OCI-LY7 (cell line): ENCODE measurements at regions not wholly inside any gene's neighbourhood (a gene's known extent, or its start where the extent isn't known, plus 50 kb on each side); places are given as distances from the start of the nearest gene placed in this dataset.

Source experiments
- BruUV-seq: library from RNA; stranded (reverse); fragments of 400-500 nt; replicated peaks from 2 replicates; lab custom pipeline; 2021; lab: Mats Ljungman, UMichigan
- CTCF ChIA-PET: fragments of 300-600 bp; sonication (Branson Sonifier 250); formaldehyde crosslinking; loops from one replicate; lab custom pipeline; 2022; ENCODE audit warnings: antibody characterized with exemption; ENCODE audit not compliant: unreplicated experiment; lab: Charles Lee
- POLR2A ChIA-PET: fragments of 300-600 bp; sonication (Branson Sonifier 250); formaldehyde crosslinking; loops from one replicate; lab custom pipeline; 2022; ENCODE audit warnings: antibody characterized with exemption; lab: Charles Lee
- DNase-seq: peaks from one replicate; pipeline ENCODE4 v3.0.0-alpha.2; 2015; ENCODE audit warnings: low spot score
- H2AFZ ChIP-seq: fragments of 200-600 bp; sonication (generic), shearing (Covaris generic); 2 replicates; pipeline ENCODE4 v1.6.1; 2014; ENCODE audit warnings: mild to moderate bottlenecking, antibody characterized with exemption, low read length, moderate library complexity
- H3K27ac ChIP-seq: fragments of 200-600 bp; sonication (generic); 2 replicates; pipeline ENCODE4 v1.5.1; 2014; ENCODE audit warnings: mixed run types, low read depth, mild to moderate bottlenecking, moderate library complexity, low read length, inconsistent platforms; ENCODE audit not compliant: poor library complexity, severe bottlenecking
- H3K36me3 ChIP-seq: fragments of 200-600 bp; sonication (generic); 2 replicates; pipeline ENCODE4 v1.6.1; 2014; ENCODE audit warnings: mild to moderate bottlenecking, antibody characterized with exemption, low read length, moderate library complexity, mixed read lengths; ENCODE audit not compliant: insufficient read depth
- H3K4me1 ChIP-seq: fragments of 200-600 bp; sonication (generic); 2 replicates; pipeline ENCODE4 v1.5.1; 2014; ENCODE audit warnings: mild to moderate bottlenecking, low read length; ENCODE audit not compliant: insufficient read depth, poor library complexity, severe bottlenecking
- H3K4me2 ChIP-seq: fragments of 200-600 bp; sonication (generic); 2 replicates; pipeline ENCODE4 v1.6.1; 2014; ENCODE audit warnings: mild to moderate bottlenecking, low read length
- H3K4me3 ChIP-seq: fragments of 200-600 bp; sonication (generic); 2 replicates; pipeline ENCODE4 v1.5.1; 2014; ENCODE audit warnings: mild to moderate bottlenecking, low read depth, low read length; ENCODE audit not compliant: poor library complexity, severe bottlenecking
- H3K79me2 ChIP-seq: fragments of 200-600 bp; sonication (generic); 2 replicates; pipeline ENCODE4 v1.6.1; 2016; ENCODE audit warnings: low read depth, mild to moderate bottlenecking, low read length, moderate library complexity, mixed read lengths; ENCODE audit not compliant: insufficient read depth
- H3K9me2 ChIP-seq: fragments of 200-600 bp; sonication (generic); 2 replicates; pipeline ENCODE4 v1.6.1; 2016; ENCODE audit warnings: mild to moderate bottlenecking, low read length, mixed read lengths; ENCODE audit not compliant: insufficient read depth
- H3K9me3 ChIP-seq: fragments of 200-600 bp; sonication (generic); 2 replicates; pipeline ENCODE4 v1.6.1; 2014; ENCODE audit warnings: mild to moderate bottlenecking, mixed run types, low read length, mixed read lengths
- H4K20me1 ChIP-seq: fragments of 200-600 bp; sonication (generic); 2 replicates; pipeline ENCODE4 v1.6.1; 2014; ENCODE audit warnings: mild to moderate bottlenecking, antibody characterized with exemption, low read length, moderate library complexity, mixed read lengths; ENCODE audit not compliant: insufficient read depth
- EZH2phosphoT487 ChIP-seq: fragments of 200-600 bp; sonication (generic); IDR thresholded peaks from 2 replicates; pipeline ENCODE4 v1.6.1; 2018; ENCODE audit warnings: low read depth, borderline replicate concordance, mild to moderate bottlenecking, mixed run types, antibody characterized with exemption, low read length, moderate library complexity, mixed read lengths
- intact Hi-C: fragments of 100-400 bp; cut with micrococcal nuclease; formaldehyde crosslinking; loops from one replicate; pipeline ENCODE4 v1.10.0; 2022; ENCODE audit not compliant: unreplicated experiment
- TF ChIP-seq, protein P1 (sequence below): fragments of 200-600 bp; sonication (generic); conservative IDR thresholded peaks from 2 replicates; pipeline ENCODE4 v1.5.1; 2014; ENCODE audit warnings: mild to moderate bottlenecking, antibody characterized with exemption, low read length, moderate library complexity, mixed read lengths

DNA sequence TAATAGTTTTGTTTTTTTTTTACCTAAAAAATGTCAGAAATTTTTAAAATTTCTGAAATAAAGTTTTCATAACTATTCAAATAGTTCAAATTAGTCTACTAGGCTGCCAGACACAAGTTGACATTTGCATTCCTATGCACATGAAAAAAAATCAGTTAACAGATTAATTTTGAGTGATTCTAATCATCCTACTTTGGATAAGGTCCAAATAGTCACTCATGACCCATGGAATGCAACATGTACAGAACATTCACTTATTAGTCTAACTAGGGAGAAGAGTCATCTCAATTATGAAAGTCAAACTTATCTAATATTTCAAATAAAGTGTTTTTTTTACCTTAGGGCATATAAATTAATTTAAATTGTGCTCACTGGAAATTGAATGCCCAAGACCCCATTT lies 390.2 kb downstream of the EPM2A start:
- TF ChIP-seq, protein P1, sequence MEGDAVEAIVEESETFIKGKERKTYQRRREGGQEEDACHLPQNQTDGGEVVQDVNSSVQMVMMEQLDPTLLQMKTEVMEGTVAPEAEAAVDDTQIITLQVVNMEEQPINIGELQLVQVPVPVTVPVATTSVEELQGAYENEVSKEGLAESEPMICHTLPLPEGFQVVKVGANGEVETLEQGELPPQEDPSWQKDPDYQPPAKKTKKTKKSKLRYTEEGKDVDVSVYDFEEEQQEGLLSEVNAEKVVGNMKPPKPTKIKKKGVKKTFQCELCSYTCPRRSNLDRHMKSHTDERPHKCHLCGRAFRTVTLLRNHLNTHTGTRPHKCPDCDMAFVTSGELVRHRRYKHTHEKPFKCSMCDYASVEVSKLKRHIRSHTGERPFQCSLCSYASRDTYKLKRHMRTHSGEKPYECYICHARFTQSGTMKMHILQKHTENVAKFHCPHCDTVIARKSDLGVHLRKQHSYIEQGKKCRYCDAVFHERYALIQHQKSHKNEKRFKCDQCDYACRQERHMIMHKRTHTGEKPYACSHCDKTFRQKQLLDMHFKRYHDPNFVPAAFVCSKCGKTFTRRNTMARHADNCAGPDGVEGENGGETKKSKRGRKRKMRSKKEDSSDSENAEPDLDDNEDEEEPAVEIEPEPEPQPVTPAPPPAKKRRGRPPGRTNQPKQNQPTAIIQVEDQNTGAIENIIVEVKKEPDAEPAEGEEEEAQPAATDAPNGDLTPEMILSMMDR, result no peak
- TF ChIP-seq EZH2phosphoT487, result no peak
- Histone ChIP-seq H3K36me3 (no peaks in the 10 kb centered on the region), H3K4me1 (peaks cover 6% of the 10 kb centered on the region), H3K9me2 (no peaks in the 10 kb centered on the region), H2AFZ (no peak overlapping the region), H3K4me3 (no peak overlapping the region), H4K20me1 (no peaks in the 10 kb centered on the region), H3K27ac (no peak overlapping the region), H3K79me2 (no peaks in the 10 kb centered on the region), H3K4me2 (no peak overlapping the region), H3K9me3 (no peaks in the 10 kb centered on the region)
- ChIA-PET POLR2A (no interaction called here), CTCF (no interaction called here)
- intact Hi-C loops, result no loop called here
- no peak for DNase-seq
- BruUV-seq, result no TSS peak

DNA sequence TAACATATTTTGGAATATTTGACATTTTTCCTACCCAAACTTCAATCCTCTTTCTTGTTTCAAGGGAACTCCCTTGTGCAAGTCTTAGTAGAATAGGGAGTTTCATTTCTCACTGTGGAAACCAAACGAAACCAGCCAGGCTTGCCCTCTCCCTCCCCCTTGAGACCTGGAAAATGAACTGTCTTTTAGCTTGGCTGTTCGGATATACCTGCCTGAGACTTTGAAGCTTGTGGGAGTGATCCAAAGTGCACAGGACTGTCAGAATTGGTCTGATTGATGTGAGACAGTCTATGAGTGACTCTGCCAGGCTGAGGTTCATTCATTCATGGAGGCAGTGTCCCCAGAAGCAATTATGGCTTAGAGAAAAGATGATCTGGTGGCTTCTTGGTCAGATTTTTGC lies 388.1 kb downstream of the EPM2A start:
- ChIA-PET CTCF (no interaction called here), POLR2A (interaction anchor here (0.9 to 2.8 kb wide), 4 partner anchors 10 to 357 kb away, joined by 3 to 9 read pairs (median 3); no protein-coding TSS in a partner anchor)
- TF ChIP-seq EZH2phosphoT487, result no peak
- TF ChIP-seq, protein P1, result no peak
- intact Hi-C loops, result no loop called here
- Histone ChIP-seq H2AFZ (no peak overlapping the region), H3K4me3 (no peak overlapping the region), H3K4me1 (peaks cover 9% of the 10 kb centered on the region), H3K9me2 (no peaks in the 10 kb centered on the region), H4K20me1 (no peaks in the 10 kb centered on the region), H3K4me2 (no peak overlapping the region), H3K27ac (no peak overlapping the region), H3K9me3 (no peaks in the 10 kb centered on the region), H3K79me2 (no peaks in the 10 kb centered on the region), H3K36me3 (no peaks in the 10 kb centered on the region)
- DNase-seq, result no peak
- no TSS peak for BruUV-seq

DNA sequence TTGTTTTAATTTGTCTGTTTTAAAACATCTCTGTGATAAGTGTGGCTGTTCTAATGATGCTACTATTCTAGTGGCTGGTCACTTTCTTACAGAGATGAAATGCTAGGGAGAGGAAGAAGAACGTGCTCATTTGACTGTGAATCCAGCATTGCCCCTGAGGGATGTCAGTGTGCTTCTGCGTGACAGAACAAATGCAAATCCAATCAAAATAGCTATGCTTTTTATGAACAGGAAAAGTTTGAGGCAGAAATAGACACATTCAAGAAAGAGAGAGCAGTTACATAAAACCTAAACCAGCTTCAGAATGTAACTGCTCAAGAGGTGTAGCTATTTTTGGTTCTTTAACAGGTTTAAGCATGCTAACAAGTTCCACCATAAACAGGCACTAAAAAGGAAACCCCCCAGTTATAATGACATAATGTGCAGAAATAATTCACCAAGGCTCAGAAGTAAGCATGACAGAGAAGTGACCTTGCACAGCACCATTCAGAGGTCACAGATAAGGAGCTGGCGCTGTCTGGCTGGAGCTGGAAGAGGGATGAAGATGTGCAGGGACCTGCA lies 385.3 kb downstream of the EPM2A start:
- no peak overlapping the region for H3K4me3 ChIP-seq
- ChIA-PET POLR2A (interaction anchor here (0.8 kb wide), 1 partner anchor 28 kb away, joined by 3 read pairs; no protein-coding TSS in a partner anchor), CTCF (no interaction called here)
- DNase-seq, result peak; percentile 12
- no peaks in the 10 kb centered on the region for H3K79me2 ChIP-seq
- TF ChIP-seq, protein P1, result no peak
- no peak for TF ChIP-seq EZH2phosphoT487
- H4K20me1 ChIP-seq, result no peaks in the 10 kb centered on the region
- no TSS peak for BruUV-seq
- H2AFZ ChIP-seq, result no peak overlapping the region
- no peaks in the 10 kb centered on the region for H3K36me3 ChIP-seq
- no peaks in the 10 kb centered on the region for H3K9me2 ChIP-seq
- no peak overlapping the region for H3K27ac ChIP-seq
- intact Hi-C loops, result no loop called here
- H3K9me3 ChIP-seq, result no peaks in the 10 kb centered on the region
- peak overlapping the region; percentile 17; the same call in 1 of the 2 replicates for H3K4me2 ChIP-seq
- peaks cover 9% of the 10 kb centered on the region for H3K4me1 ChIP-seq
